Left lung (tissue), 4 donors: ENCODE measurements at regions not wholly inside any gene's neighbourhood (a gene's known extent, or its start where the extent isn't known, plus 50 kb on each side); places are given as distances from the start of the nearest gene placed in this dataset.
A peak's percentile ranks its signal among the peaks of the same experiment; 100 is the strongest.

ENCODE experiments used
- ATAC-seq: fragments of 200-7000 bp; cut with Tn5 transposase; one replicate; pipeline ENCODE4 v1.9.1; 2020; ENCODE audit warnings: moderate library complexity
- DNase-seq, 4 donors: peaks; one replicate each; pipeline ENCODE4 v3.0.0-alpha.2; 2013 to 2020
- H3K27ac ChIP-seq, 2 donors: fragments of 200-600 bp; sonication (generic) in 1 of 2; one replicate each; pipeline versions ENCODE4 v1.5.0 to v1.8.0; 2020 to 2021
- H3K27me3 ChIP-seq, 2 donors: fragments of 200-600 bp; sonication (generic) in 1 of 2; one replicate each; pipeline versions ENCODE4 v1.5.0 to v1.8.0; 2020 to 2021
- H3K36me3 ChIP-seq, 2 donors: fragments of 200-600 bp; sonication (generic) in 1 of 2; one replicate each; pipeline versions ENCODE4 v1.5.0 to v1.8.0; 2020 to 2021
- H3K4me1 ChIP-seq, 2 donors: fragments of 200-600 bp; one replicate each; pipeline ENCODE4 v1.8.0; 2021
- H3K4me3 ChIP-seq, 2 donors: fragments of 200-600 bp; sonication (generic) in 1 of 2; one replicate each; pipeline versions ENCODE4 v1.5.0 to v1.8.0; 2020 to 2021; ENCODE audit warnings: mild to moderate bottlenecking in 1 of 2
- H3K9me3 ChIP-seq, 2 donors: fragments of 200-600 bp; sonication (generic) in 1 of 2; one replicate each; pipeline versions ENCODE4 v1.5.0 to v1.8.0; 2020 to 2021
- intact Hi-C, 2 donors: fragments of 100-400 bp; cut with DNase I; formaldehyde crosslinking; loops; one replicate each; pipeline versions ENCODE4 v1.11.2 to v1.14.2; 2022
- TF ChIP-seq, protein P1 (sequence below), 2 donors: fragments of 200-600 bp; sonication (generic) in 1 of 2; IDR thresholded peaks; one replicate each; pipeline versions ENCODE4 v1.5.0 to v1.8.0; 2021; ENCODE audit warnings: antibody characterized with exemption in 2 of 2
- donor health status: DM: no; HTN: yes; CAD: no.
- donor health status: DM: no; HTN: no; CAD: no.

DNA sequence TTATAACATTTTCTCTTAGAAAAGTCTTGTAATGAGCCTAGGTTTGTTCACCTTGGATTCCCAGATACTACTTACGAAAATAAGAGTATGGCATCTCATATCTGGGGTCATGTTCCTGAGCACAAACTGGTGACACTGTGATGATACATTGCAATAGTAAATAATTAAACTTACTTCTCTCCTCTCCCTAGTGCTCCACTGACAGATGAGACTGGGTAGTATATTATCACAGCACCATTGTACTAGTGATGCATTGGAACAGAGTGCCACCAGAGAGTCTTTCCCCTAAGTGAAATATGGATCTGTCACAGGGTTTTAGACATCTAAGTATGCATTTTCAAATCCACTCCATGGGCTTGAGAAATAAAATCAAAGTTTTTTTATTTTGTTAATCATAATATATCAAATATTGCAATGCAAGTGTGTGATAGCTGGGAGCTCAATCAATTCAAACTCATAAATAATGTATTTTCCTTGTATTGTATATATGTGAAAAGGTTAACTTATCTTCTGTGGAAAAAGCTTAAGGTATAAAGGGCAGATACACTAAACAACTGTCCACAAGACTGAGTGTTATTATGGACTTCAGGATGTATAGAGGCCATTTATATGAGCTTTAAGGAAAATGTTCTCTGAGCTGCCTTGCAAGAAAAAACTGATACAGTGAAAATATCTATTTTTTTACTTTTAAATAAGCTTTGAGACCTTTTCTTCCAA is 275.5 kb downstream of the ZWINT start:
- no peaks in the 10 kb centered on the region for H3K4me1 ChIP-seq
- peaks cover 0 to 15% of the 10 kb centered on the region in 2 donors for H3K9me3 ChIP-seq
- H3K27ac ChIP-seq = no peak overlapping the region
- no peak for ATAC-seq
- no peaks in the 10 kb centered on the region for H3K36me3 ChIP-seq
- H3K4me3 ChIP-seq = no peak overlapping the region
- intact Hi-C loops = no loop called here
- no peaks in the 10 kb centered on the region for H3K27me3 ChIP-seq
- TF ChIP-seq, protein P1, sequence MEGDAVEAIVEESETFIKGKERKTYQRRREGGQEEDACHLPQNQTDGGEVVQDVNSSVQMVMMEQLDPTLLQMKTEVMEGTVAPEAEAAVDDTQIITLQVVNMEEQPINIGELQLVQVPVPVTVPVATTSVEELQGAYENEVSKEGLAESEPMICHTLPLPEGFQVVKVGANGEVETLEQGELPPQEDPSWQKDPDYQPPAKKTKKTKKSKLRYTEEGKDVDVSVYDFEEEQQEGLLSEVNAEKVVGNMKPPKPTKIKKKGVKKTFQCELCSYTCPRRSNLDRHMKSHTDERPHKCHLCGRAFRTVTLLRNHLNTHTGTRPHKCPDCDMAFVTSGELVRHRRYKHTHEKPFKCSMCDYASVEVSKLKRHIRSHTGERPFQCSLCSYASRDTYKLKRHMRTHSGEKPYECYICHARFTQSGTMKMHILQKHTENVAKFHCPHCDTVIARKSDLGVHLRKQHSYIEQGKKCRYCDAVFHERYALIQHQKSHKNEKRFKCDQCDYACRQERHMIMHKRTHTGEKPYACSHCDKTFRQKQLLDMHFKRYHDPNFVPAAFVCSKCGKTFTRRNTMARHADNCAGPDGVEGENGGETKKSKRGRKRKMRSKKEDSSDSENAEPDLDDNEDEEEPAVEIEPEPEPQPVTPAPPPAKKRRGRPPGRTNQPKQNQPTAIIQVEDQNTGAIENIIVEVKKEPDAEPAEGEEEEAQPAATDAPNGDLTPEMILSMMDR (IDR thresholded peaks at IDR 0.05) = no peak
- no peak for DNase-seq

- intact Hi-C loops = no loop called here
Observed at GRCh38 chr10:56082169-56082568, 278.9 kb downstream of the ZWINT start.

DNA sequence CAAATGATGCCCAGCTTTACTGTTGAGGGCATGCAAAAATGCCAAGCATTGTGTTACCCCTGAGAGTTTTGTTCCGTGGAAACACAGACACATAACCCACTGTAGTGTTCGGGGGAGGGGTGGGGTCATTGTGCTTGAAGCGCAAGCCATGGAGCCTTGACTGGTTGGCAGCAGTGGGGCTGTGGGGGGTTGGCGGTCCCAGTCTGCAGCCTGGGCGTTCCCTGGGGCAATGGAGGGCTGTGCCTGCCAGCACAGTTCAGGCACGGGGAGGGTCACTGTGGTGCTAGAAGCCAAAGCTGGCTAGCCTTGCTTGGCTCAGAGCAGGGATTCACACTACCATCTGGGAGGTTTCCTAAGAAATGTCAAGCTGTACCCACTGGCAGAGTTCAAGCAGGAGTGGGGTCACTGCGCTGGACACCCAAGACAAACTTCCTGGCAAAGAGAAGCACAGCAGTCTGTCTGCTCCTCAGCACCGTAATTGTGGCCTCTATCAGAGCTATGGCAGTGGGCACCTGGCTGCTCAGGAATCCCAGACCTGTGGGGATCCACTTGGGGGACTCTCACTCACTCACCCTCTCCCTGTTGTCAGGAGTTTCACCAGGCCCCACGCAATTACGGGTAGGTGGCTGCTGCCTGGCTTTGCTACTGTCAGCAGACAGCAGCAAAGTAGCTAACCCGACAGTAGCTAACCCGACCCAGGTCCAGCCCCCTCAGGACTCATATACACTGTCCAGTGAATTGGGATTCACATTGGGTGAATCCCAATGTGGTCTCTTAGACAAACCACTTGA is 292.4 kb downstream of the ZWINT start:
- Histone ChIP-seq H3K27me3 (no peaks in the 10 kb centered on the region), H3K4me3 (no peak overlapping the region), H3K27ac (no peak overlapping the region), H3K36me3 (no peaks in the 10 kb centered on the region), H3K4me1 (no peaks in the 10 kb centered on the region), H3K9me3 (peaks cover 0 to 19% of the 10 kb centered on the region in 2 donors)
- TF ChIP-seq, protein P1 (IDR thresholded peaks at IDR 0.05) = no peak
- ATAC-seq = no peak
- intact Hi-C loops = no loop called here
- DNase-seq = peak in 1 of 4 donors; percentile 37

More at GRCh38 chr10:56082169-56082568, 278.9 kb downstream of the ZWINT start:
- peaks cover 0 to 14% of the 10 kb centered on the region in 2 donors for H3K9me3 ChIP-seq
- H3K4me1 ChIP-seq = no peaks in the 10 kb centered on the region
- DNase-seq (no peak), ATAC-seq (no peak)
- H3K4me3 ChIP-seq = no peak overlapping the region
- H3K27me3 ChIP-seq = no peaks in the 10 kb centered on the region
- H3K36me3 ChIP-seq = no peaks in the 10 kb centered on the region
- TF ChIP-seq, protein P1 (IDR thresholded peaks at IDR 0.05) = no peak
- H3K27ac ChIP-seq = no peak overlapping the region

GRCh38 chr10:56068040-56068439 is 293.0 kb downstream of the ZWINT start:
- no peaks in the 10 kb centered on the region for H3K4me1 ChIP-seq
- no peaks in the 10 kb centered on the region for H3K36me3 ChIP-seq
- TF ChIP-seq, protein P1 (IDR thresholded peaks at IDR 0.05) = no peak
- no peak overlapping the region for H3K4me3 ChIP-seq
- peaks cover 0 to 22% of the 10 kb centered on the region in 2 donors for H3K9me3 ChIP-seq
- ATAC-seq (no peak), DNase-seq (no peak)
- H3K27ac ChIP-seq = no peak overlapping the region
- no peaks in the 10 kb centered on the region for H3K27me3 ChIP-seq
- intact Hi-C loops = no loop called here

GRCh38 chr10:56063642-56064041 is 297.4 kb downstream of the ZWINT start:
- Histone ChIP-seq H3K4me1 (no peaks in the 10 kb centered on the region), H3K4me3 (no peak overlapping the region), H3K36me3 (no peaks in the 10 kb centered on the region), H3K9me3 (peaks cover 0 to 23% of the 10 kb centered on the region in 2 donors), H3K27ac (no peak overlapping the region), H3K27me3 (no peaks in the 10 kb centered on the region)
- no peak for DNase-seq
- intact Hi-C loops = no loop called here
- TF ChIP-seq, protein P1 (IDR thresholded peaks at IDR 0.05) = no peak
- no peak for ATAC-seq
